RWPE1 (cell line): ENCODE measurements at regions not wholly inside any gene's neighbourhood (a gene's known extent, or its start where the extent isn't known, plus 50 kb on each side); places are given as distances from the start of the nearest gene placed in this dataset.

Experiments
- CTCF ChIA-PET: fragments of 350-600 bp; sonication (Branson Sonifier 250); formaldehyde crosslinking; extraction: SDS; loops from one replicate; lab custom pipeline; 2021; lab: Yijun Ruan, JAX
- POLR2A ChIA-PET: fragments of 400-600 bp; formaldehyde crosslinking; extraction: SDS; loops from one replicate; lab custom pipeline; 2020; ENCODE audit warnings: antibody characterized with exemption; ENCODE audit not compliant: low non-redundant PET; lab: Yijun Ruan, JAX
- DNase-seq: peaks from one replicate; pipeline ENCODE4 v3.0.0; 2012; ENCODE audit warnings: low spot score
- H3K27ac ChIP-seq: fragments of 450-650 bp; 2 replicates; pipeline ENCODE4 v1.5.1; 2017
- CTCF ChIP-seq: fragments of 450-650 bp; conservative IDR thresholded peaks from 2 replicates; pipeline ENCODE4 v1.5.1; 2017; ENCODE audit warnings: low read depth, mild to moderate bottlenecking

- no peak for DNase-seq
- ChIA-PET POLR2A (no interaction called here), CTCF (no interaction called here)
- no peak for TF ChIP-seq CTCF
- no peak overlapping the region for H3K27ac ChIP-seq
Measured at GRCh38 chr4:73690051-73690738, 50.2 kb upstream of the CXCL8 start.
